GM19455 (cell line): ENCODE measurements at regions not wholly inside any gene's neighbourhood (a gene's known extent, or its start where the extent isn't known, plus 50 kb on each side); places are given as distances from the start of the nearest gene placed in this dataset.

Experiments
- ATAC-seq: cut with Tn5 transposase; IDR thresholded peaks from one replicate; pipeline ENCODE4 v1.9.1; 2021; ENCODE audit not compliant: unreplicated experiment

DNA sequence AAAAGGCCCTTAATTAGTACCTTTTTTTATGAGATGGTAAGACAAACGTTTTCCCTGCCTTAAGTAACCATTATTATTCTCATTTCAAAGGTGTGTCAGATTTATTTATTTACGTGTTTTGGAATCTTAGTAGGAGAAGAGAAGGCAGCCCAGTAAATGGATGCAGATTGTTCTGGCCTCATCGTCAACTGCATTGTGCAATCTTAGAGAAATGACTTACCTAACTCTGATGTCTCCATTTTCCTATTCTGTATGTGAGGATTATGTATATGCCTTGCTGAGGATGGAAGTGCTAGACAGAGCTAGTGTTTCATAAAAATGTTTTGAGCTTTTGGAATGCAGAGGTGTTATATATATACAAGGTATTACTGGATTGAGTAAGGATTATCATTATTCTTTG, 97.0 kb upstream of the JAG1 start:
- ATAC-seq: no peak

DNA sequence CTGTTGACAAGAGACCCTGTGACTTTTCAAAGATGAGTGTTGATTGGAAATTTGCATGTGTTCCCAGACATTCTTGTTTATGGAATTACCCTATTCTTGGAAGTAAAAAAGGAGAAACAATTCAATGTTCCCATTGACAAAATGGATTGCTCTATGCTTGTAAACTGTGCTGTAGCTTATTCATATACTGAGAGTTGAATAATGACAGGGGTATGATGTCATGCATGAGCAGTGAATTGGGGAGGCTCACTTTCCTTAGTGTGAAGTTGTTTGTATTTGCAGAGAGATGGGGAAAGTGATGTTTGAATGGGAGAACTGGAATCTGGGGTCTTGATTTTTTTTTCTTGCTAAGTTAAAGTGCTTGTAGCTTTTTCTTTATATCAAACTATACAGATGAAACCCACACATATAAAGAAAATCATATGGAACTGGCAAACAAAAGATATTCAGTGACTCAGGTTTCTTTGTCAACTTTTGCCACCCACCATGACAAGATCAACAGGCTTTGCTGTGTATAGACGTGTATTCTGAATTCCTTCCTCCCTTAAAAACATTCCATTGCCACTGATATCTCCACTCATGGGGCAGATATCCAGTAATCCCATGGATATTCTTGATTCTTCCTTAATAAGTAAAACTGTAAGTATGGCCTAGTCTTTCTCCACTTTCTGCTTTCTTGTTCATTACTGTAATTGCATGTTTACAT, 97.8 kb upstream of the JAG1 start:
- ATAC-seq: no peak

DNA sequence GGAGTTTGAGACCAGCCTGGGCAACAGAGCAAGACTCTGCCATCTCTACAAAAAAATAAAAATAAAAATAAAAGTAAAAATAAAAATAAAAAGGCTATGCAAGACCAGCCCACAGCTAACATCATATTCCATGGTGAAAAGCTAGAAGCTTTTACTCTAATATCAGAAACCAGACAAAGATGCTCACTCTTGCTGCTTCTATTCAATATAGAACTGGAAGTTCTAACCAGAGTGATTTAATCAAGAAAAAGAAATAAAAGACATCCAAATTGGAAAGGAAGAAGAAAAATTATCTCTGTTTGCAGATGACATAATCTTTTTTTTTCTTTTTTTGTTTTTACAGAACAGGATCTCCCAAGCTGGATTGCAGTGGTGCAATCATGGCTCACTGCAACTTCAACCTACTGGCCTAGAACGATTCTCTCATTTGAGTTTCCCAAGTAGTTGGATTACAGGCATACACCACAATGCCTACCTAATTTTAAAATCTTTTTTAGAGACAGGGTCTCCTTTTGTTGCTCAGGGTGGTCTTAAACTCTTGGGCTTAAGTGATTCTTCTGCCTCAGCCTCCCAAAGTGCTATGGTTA, 100.7 kb upstream of the JAG1 start:
- no peak for ATAC-seq

- ATAC-seq: no peak
Measured at GRCh38 chr20:10777710-10778109, 103.9 kb upstream of the JAG1 start.

DNA sequence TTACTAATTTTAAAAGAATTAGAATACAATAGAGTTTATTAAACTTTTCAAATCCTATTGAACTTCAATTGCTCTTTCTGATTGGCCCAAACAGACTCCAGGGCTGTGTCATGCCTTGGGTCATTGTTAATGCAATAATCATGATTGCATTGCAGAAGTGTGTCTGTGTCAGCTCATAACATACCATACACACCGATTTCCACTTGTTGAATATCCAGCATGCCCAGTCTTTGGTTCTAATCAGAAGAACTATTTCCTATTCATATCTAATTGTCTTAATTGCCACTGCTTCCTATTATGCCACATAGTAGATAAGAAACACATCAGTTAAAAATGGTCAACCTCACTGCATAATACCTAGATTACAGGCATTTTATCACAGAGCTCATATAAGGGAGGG, 106.1 kb upstream of the JAG1 start:
- no peak for ATAC-seq

GRCh38 chr20:10780901-10781300, 107.1 kb upstream of the JAG1 start:
- no peak for ATAC-seq

DNA sequence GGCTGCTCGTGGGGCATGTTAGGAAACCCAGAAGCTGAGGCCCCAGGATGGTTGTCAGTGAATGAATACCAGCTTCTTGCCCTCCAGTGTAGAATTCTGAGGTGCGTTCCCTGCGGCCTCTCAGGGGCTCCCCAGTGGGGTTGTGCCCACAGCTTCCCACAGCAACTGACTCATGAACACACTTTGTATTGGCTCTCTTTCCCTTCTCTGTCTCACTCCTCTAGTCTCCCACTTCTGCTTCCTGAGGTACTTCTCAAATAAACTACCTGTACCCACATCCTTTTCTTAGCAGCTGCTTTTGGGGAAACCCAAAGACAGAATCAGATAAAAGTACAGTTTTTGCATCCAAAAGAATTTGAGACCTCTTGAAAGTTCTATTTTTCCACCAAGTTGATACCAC, 107.7 kb upstream of the JAG1 start:
- ATAC-seq: no peak

DNA sequence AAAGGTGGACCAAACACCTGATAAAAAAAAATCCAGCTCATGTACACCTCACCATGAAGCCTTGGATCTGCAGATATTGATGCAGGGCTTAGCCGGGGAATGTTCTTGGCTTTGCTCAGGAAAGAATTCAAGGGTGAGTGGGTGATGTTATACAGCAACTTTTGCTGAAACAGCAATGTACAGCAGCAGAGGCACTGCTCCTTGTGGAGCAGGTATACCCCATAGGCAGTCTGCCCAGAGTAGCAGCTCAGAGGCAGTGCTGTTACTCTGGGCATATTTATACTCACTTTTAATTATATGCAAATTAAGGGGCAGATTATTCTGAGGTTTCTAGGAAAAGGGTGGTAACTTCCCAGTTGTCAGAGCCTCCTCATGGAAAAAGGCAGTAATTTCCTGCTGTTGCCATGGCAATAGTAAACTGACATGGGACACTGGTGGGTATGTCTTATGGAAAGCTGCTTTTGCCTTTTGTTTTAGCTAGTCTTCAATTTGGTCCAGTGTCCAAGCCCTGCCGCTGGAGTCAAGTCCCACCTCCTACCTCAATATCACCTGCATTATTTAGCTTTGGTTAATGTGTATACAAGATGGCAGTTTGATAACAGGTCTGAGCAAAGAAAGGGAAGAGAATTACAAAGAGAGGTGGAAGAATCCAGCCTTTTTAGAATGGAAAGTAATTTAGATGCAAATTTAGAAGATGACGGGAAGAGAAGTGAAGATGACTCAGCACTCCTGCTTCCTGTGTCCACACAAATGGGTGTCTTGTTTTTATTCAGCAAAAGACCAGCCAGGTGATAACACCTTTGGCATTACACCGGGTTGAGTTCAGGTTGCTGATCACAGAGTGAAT, 110.1 kb upstream of the JAG1 start:
- no peak for ATAC-seq

- ATAC-seq: no peak
Measured at GRCh38 chr20:10784554-10785183, 110.9 kb upstream of the JAG1 start.

DNA sequence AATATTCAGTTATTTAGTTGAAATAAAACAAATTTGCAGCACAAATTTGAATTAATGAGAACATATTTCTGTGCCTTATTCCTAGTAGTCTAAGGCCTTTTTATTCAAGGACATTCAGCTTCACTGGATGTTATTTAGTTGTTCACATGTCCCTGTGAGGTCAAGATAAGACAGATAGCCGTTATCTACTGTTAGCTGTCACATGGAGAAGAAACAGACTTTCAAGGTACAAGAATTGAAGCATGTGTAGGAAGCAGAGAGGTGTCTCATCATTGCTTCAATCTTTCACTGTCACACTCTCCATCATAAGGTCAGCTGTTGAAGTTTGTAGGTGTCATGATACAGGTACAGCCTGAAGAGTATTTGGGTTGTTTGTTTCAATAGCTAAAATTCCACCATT, 112.9 kb upstream of the JAG1 start:
- no peak for ATAC-seq

DNA sequence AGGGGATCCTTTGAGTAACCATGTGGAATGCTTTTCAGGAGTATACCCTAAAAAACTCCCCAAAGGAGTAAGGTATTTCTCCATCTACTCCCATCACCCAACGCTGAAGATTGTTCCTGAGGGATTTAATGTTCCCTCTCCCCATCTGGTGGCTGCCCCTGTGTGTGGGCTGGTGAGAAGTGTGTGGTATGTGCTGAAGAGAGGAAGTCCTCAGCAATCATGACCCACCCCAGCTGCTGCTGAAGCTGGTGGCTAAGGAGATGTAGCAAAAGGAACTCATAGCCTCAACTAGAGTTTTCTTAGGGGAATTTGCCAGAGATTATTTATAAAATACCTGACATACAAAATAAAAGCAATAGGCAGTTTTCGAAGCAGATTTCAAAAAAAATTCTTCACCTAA, 114.3 kb upstream of the JAG1 start:
- ATAC-seq: no peak

GRCh38 chr20:10788877-10789276, 115.1 kb upstream of the JAG1 start:
- ATAC-seq: no peak

DNA sequence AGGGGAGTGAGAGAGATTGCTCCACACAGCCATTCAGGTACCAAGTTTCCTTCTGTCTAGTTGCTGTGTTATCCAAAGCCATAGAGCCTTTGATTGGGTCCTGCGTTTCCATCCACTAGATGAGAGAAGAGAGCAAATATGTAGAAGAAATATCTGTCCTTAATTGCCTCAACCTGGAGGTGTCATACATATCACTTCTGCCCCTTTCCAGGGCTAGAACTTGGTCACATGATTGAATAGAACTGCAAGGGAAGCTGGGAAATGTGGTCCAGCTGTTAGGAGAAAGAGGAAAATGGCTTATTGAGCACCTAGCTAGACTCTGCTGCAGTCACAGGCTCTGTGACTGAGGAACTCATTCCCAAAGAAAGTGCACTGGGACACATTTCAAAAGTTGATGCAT, 115.6 kb upstream of the JAG1 start:
- no peak for ATAC-seq

DNA sequence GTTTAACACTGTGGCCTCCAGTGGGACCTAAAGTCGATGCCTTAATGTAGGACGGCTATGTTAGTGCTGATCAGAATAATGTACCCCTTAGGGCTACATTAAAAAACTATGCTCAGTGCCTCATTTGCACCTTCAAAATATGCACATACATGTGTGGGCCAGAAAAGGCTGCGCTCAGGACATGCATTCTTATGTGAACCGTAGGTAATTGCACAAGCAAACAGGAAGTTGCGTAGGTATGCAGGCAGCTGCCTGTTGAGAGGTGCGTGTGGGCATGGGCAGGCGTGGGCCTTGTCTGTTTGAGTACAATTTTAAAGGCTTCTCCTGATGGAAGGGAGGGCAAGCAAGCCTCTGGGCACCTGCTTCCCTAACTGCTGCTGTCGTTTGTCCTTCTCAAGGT, 116.2 kb upstream of the JAG1 start:
- no peak for ATAC-seq

DNA sequence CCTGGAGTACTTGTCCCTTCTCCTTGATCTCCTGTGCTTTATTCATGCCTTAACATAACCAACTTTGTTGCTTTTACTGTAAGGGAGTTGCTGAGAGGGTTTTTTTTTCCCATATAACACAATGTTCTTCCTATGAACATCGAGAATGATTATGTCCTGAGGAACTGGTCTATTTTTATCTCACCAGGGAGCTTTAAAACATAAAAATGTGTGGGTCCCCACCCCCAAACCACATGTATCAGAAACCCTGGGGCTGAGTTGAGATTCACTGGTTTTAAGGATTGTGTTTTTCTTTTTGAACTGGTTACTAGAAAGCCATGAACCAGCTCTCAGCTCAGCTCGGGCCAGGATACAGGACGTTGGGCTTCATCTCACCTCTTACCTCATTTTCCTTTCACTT, 118.5 kb upstream of the JAG1 start:
- no peak for ATAC-seq

GRCh38 chr20:10793766-10794165, 120.0 kb upstream of the JAG1 start:
- ATAC-seq: no peak

- ATAC-seq: no peak
Measured at GRCh38 chr20:10794765-10795164, 121.0 kb upstream of the JAG1 start.

DNA sequence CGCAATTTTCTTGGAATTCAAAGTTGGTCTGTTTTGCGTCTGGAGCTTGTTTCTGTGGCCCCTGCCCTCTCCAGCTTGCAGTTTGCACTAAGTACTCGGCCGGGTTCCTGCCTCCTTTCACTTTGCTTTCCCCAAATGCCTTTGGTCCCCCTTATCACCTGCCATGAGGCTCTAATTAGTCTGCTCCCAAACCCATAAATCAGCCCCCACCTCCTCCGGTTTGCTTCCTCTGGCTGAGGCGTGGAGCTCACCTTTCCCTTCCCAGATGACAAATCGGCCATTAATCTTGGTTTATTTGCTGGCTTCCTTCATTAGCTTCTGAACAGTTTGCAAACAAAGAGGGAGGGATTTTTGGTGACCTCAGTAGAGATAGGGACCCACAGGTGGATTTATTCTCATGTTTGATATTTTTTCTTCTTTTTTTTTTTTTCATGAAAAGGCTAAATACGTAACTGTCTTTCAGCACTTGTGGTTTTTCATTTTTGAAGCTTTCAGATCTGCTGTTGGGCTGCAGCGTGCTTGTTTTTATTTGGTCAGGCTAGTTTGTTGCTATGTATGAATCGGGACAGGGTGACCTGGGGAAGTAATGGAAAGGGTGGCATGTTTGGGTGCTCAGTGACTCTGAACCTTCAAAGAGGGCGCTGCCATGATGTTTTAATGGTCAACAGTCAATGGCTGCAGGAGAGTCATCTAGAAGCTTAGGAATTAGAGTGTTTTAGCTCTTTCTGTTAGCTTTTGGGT, 121.7 kb upstream of the JAG1 start:
- ATAC-seq: no peak

GRCh38 chr20:10798811-10799210, 125.0 kb upstream of the JAG1 start:
- ATAC-seq: no peak

DNA sequence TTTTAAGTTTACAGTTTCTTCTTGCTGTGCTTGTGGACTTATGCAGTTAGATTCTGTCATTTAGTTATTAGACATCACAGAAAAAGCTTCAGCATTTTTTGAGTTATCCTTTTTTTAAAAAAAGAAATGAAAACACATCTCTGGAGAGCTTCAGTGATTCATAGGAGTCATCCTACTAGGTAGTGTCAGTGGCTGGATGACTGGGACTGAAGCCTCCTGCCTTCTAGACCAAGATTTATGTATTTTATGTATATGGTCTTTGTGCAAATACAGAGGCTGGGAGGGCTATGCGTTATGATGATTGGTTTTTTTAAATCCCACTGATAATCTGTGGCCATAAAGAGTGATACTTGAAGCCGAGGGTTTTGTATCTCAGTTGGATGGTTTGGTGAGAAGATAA, 125.9 kb upstream of the JAG1 start:
- ATAC-seq: no peak

DNA sequence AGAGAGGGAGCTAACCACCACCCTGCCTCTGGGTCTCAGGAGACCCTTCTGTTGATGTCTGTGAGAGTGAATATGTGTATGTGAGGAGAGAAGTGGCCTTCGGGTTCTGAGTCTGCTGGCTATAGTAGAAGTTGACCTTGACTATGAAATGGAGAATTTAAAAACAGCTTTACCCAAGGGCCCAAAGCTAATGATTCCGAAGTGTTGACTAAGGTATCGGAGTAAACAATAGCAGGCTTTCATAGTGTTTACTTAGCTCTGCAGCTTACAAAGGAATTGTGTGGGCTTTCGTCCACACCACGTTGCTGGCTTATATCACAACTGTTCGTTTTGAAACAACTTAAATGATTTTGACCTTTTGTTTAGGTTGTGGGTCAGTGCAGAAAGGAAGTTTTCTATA, 126.5 kb upstream of the JAG1 start:
- no peak for ATAC-seq
